Fibroblast of villous mesenchyme (primary cell): ENCODE measurements at regions not wholly inside any gene's neighbourhood (a gene's known extent, or its start where the extent isn't known, plus 50 kb on each side); places are given as distances from the start of the nearest gene placed in this dataset.

Experiments
- DNase-seq: peaks from one replicate; pipeline ENCODE4 v3.0.0-alpha.2; 2010; ENCODE audit warnings: low read depth
- H3K4me3 ChIP-seq: 2 replicates; pipeline ENCODE4 v1.5.1; 2011; ENCODE audit warnings: low read depth, mild to moderate bottlenecking, low read length
- TF ChIP-seq, protein P1 (sequence below): IDR thresholded peaks from 2 replicates; pipeline ENCODE4 v1.5.1; 2012; ENCODE audit warnings: low read depth, mild to moderate bottlenecking, low read length; ENCODE audit not compliant: insufficient read depth

DNA sequence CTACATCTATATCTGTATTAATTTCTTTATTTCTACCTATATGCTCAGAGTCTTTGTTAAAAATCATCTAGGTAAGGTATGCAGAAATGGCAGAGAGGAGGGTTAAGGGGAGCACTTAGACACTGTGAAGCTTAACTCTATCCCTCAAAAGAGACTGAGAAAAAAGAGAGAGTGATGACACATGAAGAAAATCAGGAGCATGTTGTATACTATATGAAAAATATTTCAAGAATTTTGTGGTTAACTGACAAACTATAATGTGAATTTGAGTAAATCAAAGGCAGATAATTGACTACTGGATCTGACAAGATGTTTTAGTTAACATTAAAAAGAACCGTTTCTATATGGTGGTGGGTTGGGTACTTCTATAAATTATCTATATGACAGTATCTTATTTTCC is 1814.2 kb upstream of the SEL1L start:
- TF ChIP-seq, protein P1, sequence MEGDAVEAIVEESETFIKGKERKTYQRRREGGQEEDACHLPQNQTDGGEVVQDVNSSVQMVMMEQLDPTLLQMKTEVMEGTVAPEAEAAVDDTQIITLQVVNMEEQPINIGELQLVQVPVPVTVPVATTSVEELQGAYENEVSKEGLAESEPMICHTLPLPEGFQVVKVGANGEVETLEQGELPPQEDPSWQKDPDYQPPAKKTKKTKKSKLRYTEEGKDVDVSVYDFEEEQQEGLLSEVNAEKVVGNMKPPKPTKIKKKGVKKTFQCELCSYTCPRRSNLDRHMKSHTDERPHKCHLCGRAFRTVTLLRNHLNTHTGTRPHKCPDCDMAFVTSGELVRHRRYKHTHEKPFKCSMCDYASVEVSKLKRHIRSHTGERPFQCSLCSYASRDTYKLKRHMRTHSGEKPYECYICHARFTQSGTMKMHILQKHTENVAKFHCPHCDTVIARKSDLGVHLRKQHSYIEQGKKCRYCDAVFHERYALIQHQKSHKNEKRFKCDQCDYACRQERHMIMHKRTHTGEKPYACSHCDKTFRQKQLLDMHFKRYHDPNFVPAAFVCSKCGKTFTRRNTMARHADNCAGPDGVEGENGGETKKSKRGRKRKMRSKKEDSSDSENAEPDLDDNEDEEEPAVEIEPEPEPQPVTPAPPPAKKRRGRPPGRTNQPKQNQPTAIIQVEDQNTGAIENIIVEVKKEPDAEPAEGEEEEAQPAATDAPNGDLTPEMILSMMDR, result no peak
- no peak overlapping the region for H3K4me3 ChIP-seq
- no peak for DNase-seq

DNA sequence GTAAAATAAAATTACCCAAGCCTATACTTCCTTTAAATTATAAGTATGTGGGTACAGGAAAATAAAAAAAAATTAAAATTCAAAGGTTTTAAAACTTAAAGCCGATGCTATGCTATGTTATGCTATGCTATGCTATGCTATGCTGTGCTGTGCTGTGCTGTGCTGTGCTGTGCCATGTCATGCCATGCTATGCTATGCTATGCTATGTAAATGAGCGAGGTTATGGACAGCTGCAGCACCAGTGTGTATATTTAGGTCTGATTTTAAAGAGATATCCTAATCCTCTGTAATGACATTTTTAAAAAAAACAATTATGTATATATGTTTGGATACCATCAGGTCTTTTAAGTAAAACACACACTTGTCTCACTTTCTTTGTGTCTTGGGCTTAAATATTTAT is 1822.0 kb upstream of the SEL1L start:
- DNase-seq, result no peak
- no peak overlapping the region for H3K4me3 ChIP-seq
- TF ChIP-seq, protein P1, result no peak

DNA sequence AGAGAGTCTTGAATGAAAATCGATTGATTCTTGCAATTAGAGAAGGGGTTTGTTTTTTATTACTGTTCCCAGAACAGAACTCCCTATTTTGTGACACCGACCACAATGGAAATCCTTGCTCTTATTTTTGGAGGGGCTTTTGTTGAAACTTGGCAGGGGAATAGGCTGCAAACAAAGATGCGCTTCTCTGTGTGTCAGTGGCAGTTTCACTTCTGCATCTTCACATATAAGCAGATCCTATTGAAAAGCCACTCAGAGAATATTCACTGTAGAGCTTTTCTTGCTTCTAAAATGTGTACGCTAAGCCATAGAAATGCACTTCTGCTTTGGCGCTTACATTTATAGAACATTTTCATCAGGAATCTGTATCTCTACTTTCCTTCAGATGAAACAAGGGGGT is 1822.4 kb upstream of the SEL1L start:
- DNase-seq, result no peak
- no peak overlapping the region for H3K4me3 ChIP-seq
- TF ChIP-seq, protein P1, result no peak

DNA sequence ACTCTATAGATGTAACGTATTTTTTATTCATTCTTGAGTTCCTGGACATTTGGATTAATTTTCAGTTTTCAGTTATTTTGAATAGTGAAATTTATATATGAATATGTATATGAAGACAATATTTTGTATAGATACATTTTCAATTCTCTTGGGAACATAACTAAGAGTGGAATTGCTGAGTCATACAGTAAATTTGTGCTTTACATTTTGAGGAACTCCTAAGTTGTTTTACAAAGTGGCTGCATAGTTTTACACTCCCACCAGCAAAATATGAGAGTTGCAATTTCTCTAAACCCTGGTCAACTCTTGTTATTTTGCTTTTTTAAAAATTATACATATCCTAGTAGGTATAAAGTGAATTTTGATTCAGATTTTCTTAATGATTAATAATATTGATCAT is 1838.6 kb upstream of the SEL1L start:
- no peak overlapping the region for H3K4me3 ChIP-seq
- no peak for DNase-seq
- TF ChIP-seq, protein P1, result no peak

DNA sequence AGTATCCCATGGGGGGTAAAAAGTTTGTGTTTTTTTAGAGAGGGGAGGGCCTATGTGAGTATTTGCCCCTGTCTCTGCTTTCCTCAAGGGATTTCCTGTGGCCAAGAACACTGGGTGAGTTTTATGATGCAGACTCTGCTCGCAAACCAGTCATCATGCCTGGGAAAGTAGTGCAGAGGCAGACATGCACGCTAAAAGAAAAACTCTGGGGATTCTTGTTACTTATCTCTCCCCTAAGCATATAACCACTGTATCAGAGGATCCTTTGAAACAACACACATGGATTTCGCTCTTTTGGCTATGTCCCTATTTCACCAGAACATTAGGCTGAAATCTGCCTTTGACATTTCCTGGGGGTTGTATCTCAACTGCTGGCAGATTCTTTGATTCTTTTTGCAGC is 1845.8 kb upstream of the SEL1L start:
- H3K4me3 ChIP-seq, result no peak overlapping the region
- TF ChIP-seq, protein P1, result no peak
- no peak for DNase-seq

DNA sequence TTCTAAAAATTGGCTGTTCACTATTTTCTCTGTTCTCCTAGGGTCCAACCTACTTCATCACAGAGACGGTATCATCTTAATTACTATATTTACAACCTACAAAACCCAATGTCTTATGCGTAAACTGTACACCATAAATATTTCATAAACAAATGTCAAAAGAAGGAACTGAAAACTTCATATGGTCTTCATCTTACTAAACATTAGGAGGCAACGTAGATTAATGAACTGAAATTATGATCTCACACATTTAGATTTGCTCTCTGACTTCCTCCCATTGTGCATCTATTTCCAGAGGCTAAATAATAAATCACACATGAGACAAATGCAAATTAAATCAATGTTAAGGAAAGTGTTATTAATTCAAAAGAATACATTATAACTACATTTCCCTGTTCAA is 1850.6 kb upstream of the SEL1L start:
- H3K4me3 ChIP-seq, result no peak overlapping the region
- DNase-seq, result no peak

DNA sequence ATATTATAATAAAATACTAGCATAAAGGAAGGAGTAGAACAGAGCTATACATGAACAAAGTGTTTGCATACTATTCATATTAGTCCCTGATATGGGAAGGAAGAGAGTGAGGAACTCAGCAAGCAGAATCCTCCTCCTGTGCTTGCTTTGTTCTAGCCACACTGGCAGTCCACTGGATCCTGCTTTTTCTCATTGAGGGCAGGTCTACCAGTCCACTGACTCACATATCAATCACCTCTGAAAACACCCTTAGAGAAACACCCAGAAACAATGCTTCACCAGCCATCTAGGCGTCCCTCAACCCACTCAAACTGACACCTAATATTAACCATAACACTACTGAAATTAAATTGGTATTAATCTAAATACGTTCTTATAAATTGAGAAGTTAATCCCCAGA is 1861.7 kb upstream of the SEL1L start:
- no peak for DNase-seq
- TF ChIP-seq, protein P1, result no peak
- no peak overlapping the region for H3K4me3 ChIP-seq

More for the DNA sequence above, 1850.6 kb upstream of the SEL1L start:
- TF ChIP-seq, protein P1, result no peak
